B cell (primary cell): ENCODE measurements at regions not wholly inside any gene's neighbourhood (a gene's known extent, or its start where the extent isn't known, plus 50 kb on each side); places are given as distances from the start of the nearest gene placed in this dataset.

Experiments used
- CTCF ChIP-seq: fragments of 200-600 bp; IDR thresholded peaks from one replicate; pipeline ENCODE4 v1.8.0; 2022; ENCODE audit warnings: antibody characterized with exemption, mild to moderate bottlenecking
- EZH2 ChIP-seq: IDR thresholded peaks from 2 replicates; pipeline ENCODE4 v1.6.1; 2012; ENCODE audit warnings: borderline replicate concordance, low read depth, mild to moderate bottlenecking, moderate library complexity, low read length; ENCODE audit not compliant: insufficient read depth, poor library complexity, severe bottlenecking

DNA sequence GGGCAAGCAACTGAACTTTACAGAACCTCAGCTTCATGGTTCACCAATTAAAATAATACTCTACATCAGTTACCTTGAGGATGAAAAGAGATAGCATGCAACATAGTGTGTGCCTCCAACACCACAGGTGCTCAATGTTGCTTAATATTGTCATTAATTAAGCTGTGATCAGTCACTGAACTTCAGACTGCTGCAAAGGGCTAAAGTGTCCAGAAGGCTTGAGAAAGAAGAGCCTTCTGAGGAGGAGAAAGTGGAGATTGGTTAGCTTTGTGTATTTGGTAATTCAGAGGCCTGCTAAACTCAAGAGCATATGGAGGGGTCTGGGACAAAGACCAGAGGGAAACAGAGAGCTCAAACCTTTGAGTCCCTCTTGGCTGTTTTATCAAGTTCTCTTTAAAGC lies 66.3 kb upstream of the SELENOP start:
- TF ChIP-seq CTCF (no peak), EZH2 (no peak)
